ENCODE measurements at regions not wholly inside any gene's neighbourhood (a gene's known extent, or its start where the extent isn't known, plus 50 kb on each side); places are given as distances from the start of the nearest gene placed in this dataset.

DNA sequence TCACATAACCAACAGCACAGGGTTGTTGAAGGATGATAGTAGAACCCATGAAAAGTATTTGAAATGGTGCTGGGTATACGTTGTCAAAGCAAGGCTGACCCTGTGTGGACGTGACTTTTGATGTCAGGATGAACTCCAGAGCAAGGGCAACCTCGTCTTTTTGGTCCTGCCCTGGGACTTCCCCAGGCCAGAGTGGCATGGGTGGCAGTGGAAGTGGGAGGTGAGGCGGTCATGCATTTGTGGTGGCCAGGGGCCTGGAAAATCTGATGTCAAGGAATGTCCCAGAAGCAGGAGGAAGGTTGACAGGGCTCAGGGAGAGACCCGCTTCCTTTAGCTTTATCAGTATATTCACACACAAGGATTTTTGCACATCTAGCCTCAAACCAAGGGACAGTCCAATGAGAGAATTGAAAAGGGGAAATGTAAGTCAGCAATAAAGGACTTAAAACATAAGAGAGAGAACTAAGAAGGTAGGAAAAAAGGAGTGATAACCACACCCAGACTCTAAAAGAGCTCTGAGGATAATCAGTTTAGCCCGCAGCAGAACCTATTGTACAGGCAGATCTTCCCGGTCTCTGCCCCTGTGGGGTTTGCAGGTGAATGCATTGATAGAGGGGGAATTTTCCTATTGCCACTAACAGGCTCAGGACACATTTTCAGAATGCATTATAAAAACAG is 98.8 kb upstream of the HDGFL1 start:
- TF ChIP-seq POLR2A (IDR thresholded peaks at IDR 0.05), result no peak
- TF ChIP-seq, protein P1, sequence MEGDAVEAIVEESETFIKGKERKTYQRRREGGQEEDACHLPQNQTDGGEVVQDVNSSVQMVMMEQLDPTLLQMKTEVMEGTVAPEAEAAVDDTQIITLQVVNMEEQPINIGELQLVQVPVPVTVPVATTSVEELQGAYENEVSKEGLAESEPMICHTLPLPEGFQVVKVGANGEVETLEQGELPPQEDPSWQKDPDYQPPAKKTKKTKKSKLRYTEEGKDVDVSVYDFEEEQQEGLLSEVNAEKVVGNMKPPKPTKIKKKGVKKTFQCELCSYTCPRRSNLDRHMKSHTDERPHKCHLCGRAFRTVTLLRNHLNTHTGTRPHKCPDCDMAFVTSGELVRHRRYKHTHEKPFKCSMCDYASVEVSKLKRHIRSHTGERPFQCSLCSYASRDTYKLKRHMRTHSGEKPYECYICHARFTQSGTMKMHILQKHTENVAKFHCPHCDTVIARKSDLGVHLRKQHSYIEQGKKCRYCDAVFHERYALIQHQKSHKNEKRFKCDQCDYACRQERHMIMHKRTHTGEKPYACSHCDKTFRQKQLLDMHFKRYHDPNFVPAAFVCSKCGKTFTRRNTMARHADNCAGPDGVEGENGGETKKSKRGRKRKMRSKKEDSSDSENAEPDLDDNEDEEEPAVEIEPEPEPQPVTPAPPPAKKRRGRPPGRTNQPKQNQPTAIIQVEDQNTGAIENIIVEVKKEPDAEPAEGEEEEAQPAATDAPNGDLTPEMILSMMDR (IDR thresholded peaks at IDR 0.05), result no peak

Data from testis (tissue), 2 donors.